Lower lobe of right lung (tissue), 2 donors: ENCODE measurements at regions not wholly inside any gene's neighbourhood (a gene's known extent, or its start where the extent isn't known, plus 50 kb on each side); places are given as distances from the start of the nearest gene placed in this dataset.

Experiments
- ATAC-seq, 2 donors: fragments of 200-7000 bp; cut with Tn5 transposase; one replicate each; pipeline ENCODE4 v1.9.1; 2020 to 2022; ENCODE audit warnings: mild to moderate bottlenecking in 2 of 2, moderate library complexity in 2 of 2
- DNase-seq: peaks from one replicate; pipeline ENCODE4 v3.0.0-alpha.2; 2020
- H3K27ac ChIP-seq: fragments of 200-600 bp; one replicate; pipeline ENCODE4 v1.8.0; 2022
- H3K27me3 ChIP-seq: fragments of 200-600 bp; one replicate; pipeline ENCODE4 v1.8.0; 2022; ENCODE audit warnings: low read depth
- H3K36me3 ChIP-seq: fragments of 200-600 bp; one replicate; pipeline ENCODE4 v1.8.0; 2022; ENCODE audit warnings: mild to moderate bottlenecking
- H3K4me1 ChIP-seq: fragments of 200-600 bp; one replicate; pipeline ENCODE4 v1.8.0; 2022
- H3K4me3 ChIP-seq: fragments of 200-600 bp; one replicate; pipeline ENCODE4 v1.8.0; 2022; ENCODE audit warnings: mild to moderate bottlenecking
- H3K9me3 ChIP-seq: fragments of 200-600 bp; one replicate; pipeline ENCODE4 v1.8.0; 2022
- intact Hi-C: fragments of 100-400 bp; cut with DNase I; formaldehyde crosslinking; loops from one replicate; pipeline ENCODE4 v1.11.0; 2022
- TF ChIP-seq, protein P1 (sequence below): fragments of 200-600 bp; IDR thresholded peaks from one replicate; pipeline ENCODE4 v1.8.0; 2022; ENCODE audit warnings: antibody characterized with exemption, mild to moderate bottlenecking
- donor health status: DM: no; HTN: yes; CAD: no; lungs with severe emphysema.

DNA sequence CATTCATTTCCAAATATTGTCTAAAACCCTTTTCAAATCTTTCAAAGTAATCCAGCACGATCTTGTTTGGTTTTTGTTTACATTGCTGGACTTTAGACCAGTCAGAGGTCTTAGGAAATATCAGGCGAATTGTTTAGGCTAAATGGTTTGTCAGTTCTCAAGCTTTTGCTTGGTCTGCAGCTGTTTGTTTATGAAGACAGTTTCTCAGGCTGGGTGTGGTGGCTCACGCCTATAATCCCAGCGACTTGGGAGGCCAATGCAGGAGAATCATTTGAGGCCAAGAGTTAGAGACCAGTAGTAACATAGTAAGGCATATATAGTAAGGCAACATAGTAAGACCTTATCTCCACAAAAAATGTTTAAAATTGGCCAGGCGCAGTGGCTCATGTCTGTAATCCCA is 77.5 kb downstream of the DNTTIP2 start:
- TF ChIP-seq, protein P1, sequence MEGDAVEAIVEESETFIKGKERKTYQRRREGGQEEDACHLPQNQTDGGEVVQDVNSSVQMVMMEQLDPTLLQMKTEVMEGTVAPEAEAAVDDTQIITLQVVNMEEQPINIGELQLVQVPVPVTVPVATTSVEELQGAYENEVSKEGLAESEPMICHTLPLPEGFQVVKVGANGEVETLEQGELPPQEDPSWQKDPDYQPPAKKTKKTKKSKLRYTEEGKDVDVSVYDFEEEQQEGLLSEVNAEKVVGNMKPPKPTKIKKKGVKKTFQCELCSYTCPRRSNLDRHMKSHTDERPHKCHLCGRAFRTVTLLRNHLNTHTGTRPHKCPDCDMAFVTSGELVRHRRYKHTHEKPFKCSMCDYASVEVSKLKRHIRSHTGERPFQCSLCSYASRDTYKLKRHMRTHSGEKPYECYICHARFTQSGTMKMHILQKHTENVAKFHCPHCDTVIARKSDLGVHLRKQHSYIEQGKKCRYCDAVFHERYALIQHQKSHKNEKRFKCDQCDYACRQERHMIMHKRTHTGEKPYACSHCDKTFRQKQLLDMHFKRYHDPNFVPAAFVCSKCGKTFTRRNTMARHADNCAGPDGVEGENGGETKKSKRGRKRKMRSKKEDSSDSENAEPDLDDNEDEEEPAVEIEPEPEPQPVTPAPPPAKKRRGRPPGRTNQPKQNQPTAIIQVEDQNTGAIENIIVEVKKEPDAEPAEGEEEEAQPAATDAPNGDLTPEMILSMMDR = no peak

GRCh38 chr1:93800856-93801255 is 78.2 kb downstream of the DNTTIP2 start:
- H3K4me3 ChIP-seq = no peak overlapping the region
- H3K36me3 ChIP-seq = no peaks in the 10 kb centered on the region
- H3K27me3 ChIP-seq = no peaks in the 10 kb centered on the region
- TF ChIP-seq, protein P1 = no peak
- no peak overlapping the region for H3K27ac ChIP-seq
- peaks cover 9% of the 10 kb centered on the region for H3K4me1 ChIP-seq
- intact Hi-C loops = no loop called here
- ATAC-seq (no peak), DNase-seq (no peak)
- no peaks in the 10 kb centered on the region for H3K9me3 ChIP-seq

More for the DNA sequence above, 77.5 kb downstream of the DNTTIP2 start:
- peaks cover 9% of the 10 kb centered on the region for H3K4me1 ChIP-seq
- ATAC-seq (no peak), DNase-seq (no peak)
- no peak overlapping the region for H3K27ac ChIP-seq
- no peaks in the 10 kb centered on the region for H3K27me3 ChIP-seq
- intact Hi-C loops = no loop called here
- no peaks in the 10 kb centered on the region for H3K9me3 ChIP-seq
- H3K36me3 ChIP-seq = no peaks in the 10 kb centered on the region
- H3K4me3 ChIP-seq = no peak overlapping the region

GRCh38 chr1:93798291-93798690 is 80.7 kb downstream of the DNTTIP2 start:
- H3K4me1 ChIP-seq = no peaks in the 10 kb centered on the region
- DNase-seq (no peak), ATAC-seq (no peak)
- no peaks in the 10 kb centered on the region for H3K9me3 ChIP-seq
- H3K27ac ChIP-seq = no peak overlapping the region
- no peaks in the 10 kb centered on the region for H3K27me3 ChIP-seq
- TF ChIP-seq, protein P1 = no peak
- intact Hi-C loops = no loop called here
- no peaks in the 10 kb centered on the region for H3K36me3 ChIP-seq
- H3K4me3 ChIP-seq = no peak overlapping the region

GRCh38 chr1:93784538-93784937 is 94.5 kb downstream of the DNTTIP2 start:
- Histone ChIP-seq H3K4me3 (no peak overlapping the region), H3K9me3 (peaks cover 15% of the 10 kb centered on the region), H3K4me1 (no peaks in the 10 kb centered on the region), H3K36me3 (no peaks in the 10 kb centered on the region), H3K27ac (no peak overlapping the region), H3K27me3 (no peaks in the 10 kb centered on the region)
- ATAC-seq = no peak
- TF ChIP-seq, protein P1 = no peak
- no peak for DNase-seq
- intact Hi-C loops = no loop called here

- no peak for DNase-seq
- Histone ChIP-seq H3K9me3 (peaks cover 10% of the 10 kb centered on the region), H3K4me1 (no peaks in the 10 kb centered on the region), H3K36me3 (no peaks in the 10 kb centered on the region), H3K4me3 (no peak overlapping the region), H3K27me3 (no peaks in the 10 kb centered on the region), H3K27ac (no peak overlapping the region)
- intact Hi-C loops = no loop called here
- TF ChIP-seq, protein P1 = no peak
- ATAC-seq = no peak
Measured at GRCh38 chr1:93783876-93784275, 95.1 kb downstream of the DNTTIP2 start.
